LNCaP clone FGC (cell line): ENCODE measurements at regions not wholly inside any gene's neighbourhood (a gene's known extent, or its start where the extent isn't known, plus 50 kb on each side); places are given as distances from the start of the nearest gene placed in this dataset.
"Not testable (repeated sequence)": the region's sequence is repeated elsewhere in the genome, so short reads cannot be mapped to it uniquely, and the experiment has no call there.

Source experiments
- DNase-seq: peaks from one replicate; pipeline ENCODE4 v3.0.0-alpha.2; 2011; ENCODE audit warnings: low read depth
- H3K4me3 ChIP-seq: 2 replicates; pipeline ENCODE4 v1.5.1; 2011; ENCODE audit warnings: mild to moderate bottlenecking, low read depth, low read length, control low read depth
- CTCF ChIP-seq: IDR thresholded peaks from 2 replicates; pipeline ENCODE4 v1.5.1; 2012; ENCODE audit warnings: mild to moderate bottlenecking; ENCODE audit not compliant: control insufficient read depth, insufficient read depth; ENCODE audit errors: extremely low read depth

GRCh38 chr1:198423673-198424072 is 116.8 kb downstream of the ATP6V1G3 start:
- DNase-seq = no peak
- TF ChIP-seq CTCF = no peak
- no peak overlapping the region for H3K4me3 ChIP-seq

- no peak overlapping the region for H3K4me3 ChIP-seq
- DNase-seq = no peak
- TF ChIP-seq CTCF = no peak
These were observed 123.4 kb downstream of the ATP6V1G3 start for GRCh38 chr1:198417039-198417438.

GRCh38 chr1:198416296-198416695 is 124.2 kb downstream of the ATP6V1G3 start:
- DNase-seq = no peak
- TF ChIP-seq CTCF = no peak
- no peak overlapping the region for H3K4me3 ChIP-seq

GRCh38 chr1:198411240-198411639 is 129.2 kb downstream of the ATP6V1G3 start:
- TF ChIP-seq CTCF = no peak
- no peak overlapping the region for H3K4me3 ChIP-seq
- DNase-seq = no peak

- no peak for TF ChIP-seq CTCF
- DNase-seq = no peak
- no peak overlapping the region for H3K4me3 ChIP-seq
These were observed 131.8 kb downstream of the ATP6V1G3 start for GRCh38 chr1:198408716-198409115.

GRCh38 chr1:198404632-198405031 is 135.8 kb downstream of the ATP6V1G3 start:
- not testable (repeated sequence) for DNase-seq

GRCh38 chr1:198400063-198400462 is 140.4 kb downstream of the ATP6V1G3 start:
- DNase-seq = no peak
- no peak overlapping the region for H3K4me3 ChIP-seq
- TF ChIP-seq CTCF = no peak

More at GRCh38 chr1:198404632-198405031, 135.8 kb downstream of the ATP6V1G3 start:
- H3K4me3 ChIP-seq = not testable (repeated sequence)

GRCh38 chr1:198399452-198399851 is 141.0 kb downstream of the ATP6V1G3 start:
- DNase-seq = no peak
- TF ChIP-seq CTCF = no peak
- H3K4me3 ChIP-seq = no peak overlapping the region
